ENCODE measurements at regions not wholly inside any gene's neighbourhood (a gene's known extent, or its start where the extent isn't known, plus 50 kb on each side); places are given as distances from the start of the nearest gene placed in this dataset.

GRCh38 chr6:10031617-10032016 lies 383.3 kb downstream of the TFAP2A start:
- TF ChIP-seq CTCF (IDR thresholded peaks at IDR 0.05) (no peak), POLR2A (IDR thresholded peaks at IDR 0.05) (no peak)

All from uterus (tissue), 2 donors.